ENCODE measurements at regions not wholly inside any gene's neighbourhood (a gene's known extent, or its start where the extent isn't known, plus 50 kb on each side); places are given as distances from the start of the nearest gene placed in this dataset.

GRCh38 chr9:129494113-129494789, 126.7 kb downstream of the C9orf50 start:
- Histone ChIP-seq H3K9me3 (ENCODE audit: control insufficient read depth, insufficient read depth, low read length) (no peaks in the 10 kb centered on the region), H3K4me1 (ENCODE audit: insufficient read depth, low read length) (peaks cover 47% of the 10 kb centered on the region; the same call in 1 of the 2 replicates), H3K36me3 (ENCODE audit: insufficient read depth, low read length) (no peaks in the 10 kb centered on the region), H3K9ac (ENCODE audit: low read depth, low read length) (no peak overlapping the region; the same call in 1 of the 2 replicates)

- Histone ChIP-seq H3K9ac (ENCODE audit: low read depth, low read length) (no peak overlapping the region), H3K4me1 (ENCODE audit: insufficient read depth, low read length) (peaks cover 45% of the 10 kb centered on the region; the same call in 1 of the 2 replicates), H3K9me3 (ENCODE audit: control insufficient read depth, insufficient read depth, low read length) (no peaks in the 10 kb centered on the region), H3K36me3 (ENCODE audit: insufficient read depth, low read length) (no peaks in the 10 kb centered on the region)
Measured at GRCh38 chr9:129493706-129494047, 127.2 kb downstream of the C9orf50 start.

DNA sequence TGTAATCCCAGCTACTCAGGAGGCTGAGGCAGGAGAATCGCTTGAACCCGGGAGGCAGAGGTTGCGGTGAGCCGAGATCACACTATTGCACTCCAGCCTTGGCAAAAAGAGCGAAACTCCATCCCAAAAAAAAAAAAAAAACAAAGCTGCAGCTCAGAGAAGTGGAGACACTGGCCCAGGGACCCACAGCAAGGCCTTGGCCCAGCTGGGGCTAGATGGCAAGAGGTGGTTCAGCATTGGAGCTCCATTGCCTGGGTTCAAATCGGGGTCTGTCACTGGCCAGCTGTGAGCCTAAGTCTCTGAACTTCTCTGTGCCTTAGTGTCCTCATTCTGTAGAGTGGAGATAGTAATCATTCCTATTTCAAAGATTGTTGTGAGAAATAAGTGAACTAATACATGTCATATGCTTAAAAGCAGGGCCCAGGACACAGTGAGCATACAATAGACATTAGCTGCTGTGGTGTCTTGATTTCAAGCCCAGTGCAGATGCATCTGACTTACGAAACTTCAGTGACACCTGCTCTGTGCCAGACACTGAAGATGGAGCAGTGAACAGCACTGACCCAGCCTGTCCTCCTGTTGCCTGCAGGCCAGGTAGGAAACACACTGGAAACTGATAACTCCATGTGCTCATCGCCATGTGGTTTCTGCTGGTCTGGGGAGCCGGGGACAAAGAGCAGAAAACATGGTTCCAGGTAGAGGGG, 127.7 kb downstream of the C9orf50 start:
- no peaks in the 10 kb centered on the region for H3K36me3 ChIP-seq (ENCODE audit: insufficient read depth, low read length)
- H3K9me3 ChIP-seq (ENCODE audit: control insufficient read depth, insufficient read depth, low read length) = no peaks in the 10 kb centered on the region
- H3K9ac ChIP-seq (ENCODE audit: low read depth, low read length) = no peak overlapping the region
- H3K4me1 ChIP-seq (ENCODE audit: insufficient read depth, low read length) = peaks cover 43% of the 10 kb centered on the region; the same call in 1 of the 2 replicates

- peaks cover 44% of the 10 kb centered on the region for H3K4me1 ChIP-seq (ENCODE audit: insufficient read depth, low read length)
- no peak overlapping the region for H3K9ac ChIP-seq (ENCODE audit: low read depth, low read length)
- H3K9me3 ChIP-seq (ENCODE audit: control insufficient read depth, insufficient read depth, low read length) = no peaks in the 10 kb centered on the region
Measured at GRCh38 chr9:129491487-129491855, 129.4 kb downstream of the C9orf50 start.

DNA sequence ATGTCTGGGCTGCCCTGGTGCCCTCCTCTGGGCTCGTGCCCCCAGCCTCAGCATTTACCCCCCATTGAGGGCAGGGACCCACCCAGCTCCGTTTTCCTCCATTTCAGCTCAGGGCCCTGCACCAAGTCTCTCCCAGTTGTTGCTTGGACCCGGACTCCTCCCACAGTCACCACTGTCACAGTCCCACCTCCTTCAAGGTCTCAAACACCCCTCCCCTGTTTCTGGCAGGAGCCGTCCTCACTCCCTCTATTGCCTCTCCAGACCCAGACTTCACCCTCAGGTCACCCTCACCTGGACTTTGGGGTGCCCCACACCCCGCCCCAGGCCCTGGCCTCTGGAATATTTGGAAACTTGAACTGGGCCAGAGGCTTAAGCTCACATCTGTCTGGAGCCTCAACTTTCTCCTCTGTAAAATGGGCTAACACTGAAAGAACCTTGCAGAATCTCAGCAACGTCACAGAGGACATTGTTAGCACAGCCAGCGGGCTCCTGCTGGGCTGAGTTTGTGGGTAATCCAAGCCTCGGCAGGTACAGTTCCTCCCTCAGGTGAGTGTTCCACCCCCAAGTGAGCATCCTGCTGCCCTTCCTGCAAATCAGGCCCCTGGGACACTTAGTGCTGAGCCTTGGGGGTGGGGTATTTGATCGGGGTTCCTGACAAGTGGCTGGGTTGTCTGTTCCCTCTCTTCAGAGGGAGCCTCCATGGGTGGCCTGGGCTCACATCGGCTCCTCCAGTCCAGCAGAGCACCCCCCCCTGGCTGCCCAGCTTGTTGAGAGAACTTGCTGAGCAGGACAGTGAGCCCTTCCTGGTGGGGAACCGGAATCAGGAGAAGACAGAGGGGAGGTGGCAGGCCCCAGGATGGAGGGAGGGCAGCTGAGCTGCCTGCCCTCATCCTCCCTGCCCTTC, 130.1 kb downstream of the C9orf50 start:
- Histone ChIP-seq H3K9ac (ENCODE audit: low read depth, low read length) (no peak overlapping the region; the same call in 1 of the 2 replicates), H3K4me1 (ENCODE audit: insufficient read depth, low read length) (peaks cover 48% of the 10 kb centered on the region), H3K36me3 (ENCODE audit: insufficient read depth, low read length) (no peaks in the 10 kb centered on the region), H3K9me3 (ENCODE audit: control insufficient read depth, insufficient read depth, low read length) (no peaks in the 10 kb centered on the region)

More at GRCh38 chr9:129491487-129491855, 129.4 kb downstream of the C9orf50 start:
- H3K36me3 ChIP-seq (ENCODE audit: insufficient read depth, low read length) = no peaks in the 10 kb centered on the region

- peak overlapping the region; percentile 52 for H3K9ac ChIP-seq (ENCODE audit: low read depth, low read length)
- no peaks in the 10 kb centered on the region for H3K36me3 ChIP-seq (ENCODE audit: insufficient read depth, low read length)
- peaks cover 46% of the 10 kb centered on the region for H3K4me1 ChIP-seq (ENCODE audit: insufficient read depth, low read length)
- no peaks in the 10 kb centered on the region for H3K9me3 ChIP-seq (ENCODE audit: control insufficient read depth, insufficient read depth, low read length)
Measured at GRCh38 chr9:129489838-129490582, 130.9 kb downstream of the C9orf50 start.

DNA sequence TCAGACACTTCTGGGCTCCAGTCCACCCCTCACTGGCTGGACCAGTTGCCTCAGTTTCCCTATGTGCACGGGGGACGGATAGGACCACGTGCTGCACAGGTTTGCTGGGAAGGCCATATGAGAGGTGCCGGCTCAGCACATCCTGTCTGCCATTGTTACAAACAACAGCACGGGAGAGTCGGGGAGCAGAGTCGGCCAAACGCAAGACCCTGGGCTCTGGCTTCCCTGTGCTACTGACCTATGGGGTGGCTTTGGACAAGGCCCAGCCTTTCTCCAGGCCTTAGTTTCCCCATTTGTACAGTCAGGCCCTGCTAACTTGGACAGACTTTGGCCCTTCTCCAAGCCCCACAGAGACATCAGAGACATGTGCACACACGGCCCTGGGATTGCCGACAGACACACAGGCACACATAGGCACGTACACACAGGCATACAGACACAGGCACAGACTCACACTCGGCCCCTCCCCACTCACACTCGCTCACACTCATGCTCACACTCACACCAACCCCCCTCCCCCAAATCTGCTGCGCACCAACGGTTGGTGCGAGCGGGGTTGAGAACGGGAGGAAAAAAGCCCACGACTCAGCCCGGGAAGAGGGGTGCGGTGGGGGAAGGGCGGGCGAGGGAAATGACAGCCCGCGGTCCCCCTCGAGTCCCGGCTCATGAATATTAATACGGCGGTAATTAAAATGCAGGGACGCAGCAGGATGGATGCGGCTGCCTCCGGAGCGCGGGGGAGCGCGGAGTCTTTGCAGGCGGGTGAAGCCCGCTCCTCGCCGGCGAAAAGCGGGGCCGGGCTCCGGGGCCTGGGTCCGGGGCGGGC, 133.0 kb downstream of the C9orf50 start:
- Histone ChIP-seq H3K9ac (ENCODE audit: low read depth, low read length) (peak overlapping the region; percentile 52), H3K36me3 (ENCODE audit: insufficient read depth, low read length) (no peaks in the 10 kb centered on the region), H3K4me1 (ENCODE audit: insufficient read depth, low read length) (peaks cover 35% of the 10 kb centered on the region), H3K9me3 (ENCODE audit: control insufficient read depth, insufficient read depth, low read length) (no peaks in the 10 kb centered on the region)

DNA sequence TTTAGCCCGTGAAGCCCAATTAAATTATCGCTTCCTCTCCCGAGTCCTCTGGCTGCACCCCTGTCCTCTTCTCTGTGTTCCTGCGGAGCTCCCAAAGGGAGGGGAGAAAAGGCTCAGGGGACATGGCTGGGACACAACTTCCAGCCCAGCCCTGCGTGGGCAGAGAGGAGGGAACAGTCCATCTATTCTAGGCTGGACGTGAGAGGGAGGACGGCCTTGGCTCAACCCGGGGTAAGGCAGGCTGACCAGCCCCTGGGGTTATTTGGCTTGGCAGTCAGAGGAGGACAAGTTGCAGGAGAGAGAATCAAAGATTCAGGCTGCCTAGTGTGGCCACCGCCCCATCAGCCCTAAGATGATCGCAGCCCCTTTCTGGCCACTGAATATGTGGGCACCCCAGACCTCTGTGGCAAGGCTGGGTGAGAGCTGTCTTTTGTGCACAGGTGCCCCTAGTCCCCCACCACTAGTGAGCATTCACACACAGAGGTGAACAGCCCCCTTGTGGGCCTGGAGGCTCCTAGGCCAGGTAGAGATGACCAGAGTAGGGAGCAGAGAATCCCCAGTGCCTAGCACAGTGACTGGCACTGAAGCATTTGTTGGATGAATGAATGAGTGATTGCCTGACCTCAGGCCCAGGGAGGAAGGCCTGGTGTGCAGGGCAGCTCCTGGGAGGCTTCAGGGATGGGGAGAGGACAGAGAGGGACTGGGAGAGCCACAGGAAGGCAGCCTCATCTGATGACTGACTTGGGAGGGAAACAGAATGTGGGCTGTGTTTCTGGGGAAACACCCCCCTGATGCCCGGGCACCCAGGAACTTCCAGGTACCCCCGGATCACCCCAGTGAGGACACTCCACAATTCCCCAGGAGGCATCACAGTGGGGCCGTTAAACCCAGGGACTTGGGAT, 133.9 kb downstream of the C9orf50 start:
- Histone ChIP-seq H3K9me3 (ENCODE audit: control insufficient read depth, insufficient read depth, low read length) (no peaks in the 10 kb centered on the region), H3K4me1 (ENCODE audit: insufficient read depth, low read length) (peaks cover 35% of the 10 kb centered on the region), H3K9ac (ENCODE audit: low read depth, low read length) (no peak overlapping the region), H3K36me3 (ENCODE audit: insufficient read depth, low read length) (no peaks in the 10 kb centered on the region)

DNA sequence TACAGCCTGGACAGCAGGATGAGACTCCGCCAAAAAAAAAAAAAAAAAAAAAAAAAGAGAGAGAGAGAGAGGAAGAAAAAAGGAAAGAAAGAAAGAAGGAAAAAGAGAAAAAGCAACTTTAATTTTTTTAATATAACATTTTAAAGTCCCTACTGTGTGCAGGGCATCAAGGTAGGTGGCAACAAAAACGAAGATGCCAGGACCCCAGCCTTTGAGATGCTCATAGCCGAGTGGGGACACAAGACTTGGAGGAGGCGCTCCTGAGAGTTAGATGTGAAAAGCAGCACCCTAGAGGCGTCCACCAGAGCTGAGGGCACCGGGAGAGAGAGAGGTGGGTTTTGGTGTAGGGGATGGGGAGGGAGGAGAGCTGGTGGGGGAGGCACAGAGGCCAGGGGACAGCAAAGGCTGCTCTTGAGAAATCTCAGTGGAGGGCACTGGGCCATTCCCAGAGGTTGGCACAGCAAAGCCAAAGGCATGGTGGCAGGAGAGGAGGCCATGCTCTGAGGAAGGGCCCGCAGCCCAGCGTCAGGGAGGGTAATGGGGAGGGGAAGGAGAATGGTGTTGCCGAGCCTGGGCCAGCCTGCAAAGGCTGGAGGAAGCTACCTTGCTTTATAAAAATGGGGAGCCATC, 135.6 kb downstream of the C9orf50 start:
- Histone ChIP-seq H3K36me3 (ENCODE audit: insufficient read depth, low read length) (no peaks in the 10 kb centered on the region), H3K9ac (ENCODE audit: low read depth, low read length) (no peak overlapping the region), H3K9me3 (ENCODE audit: control insufficient read depth, insufficient read depth, low read length) (no peaks in the 10 kb centered on the region), H3K4me1 (ENCODE audit: insufficient read depth, low read length) (peaks cover 24% of the 10 kb centered on the region)

GRCh38 chr9:129484352-129485000, 136.4 kb downstream of the C9orf50 start:
- no peak overlapping the region for H3K9ac ChIP-seq (ENCODE audit: low read depth, low read length)
- H3K9me3 ChIP-seq (ENCODE audit: control insufficient read depth, insufficient read depth, low read length) = no peaks in the 10 kb centered on the region
- H3K36me3 ChIP-seq (ENCODE audit: insufficient read depth, low read length) = no peaks in the 10 kb centered on the region
- peaks cover 18% of the 10 kb centered on the region for H3K4me1 ChIP-seq (ENCODE audit: insufficient read depth, low read length)

DNA sequence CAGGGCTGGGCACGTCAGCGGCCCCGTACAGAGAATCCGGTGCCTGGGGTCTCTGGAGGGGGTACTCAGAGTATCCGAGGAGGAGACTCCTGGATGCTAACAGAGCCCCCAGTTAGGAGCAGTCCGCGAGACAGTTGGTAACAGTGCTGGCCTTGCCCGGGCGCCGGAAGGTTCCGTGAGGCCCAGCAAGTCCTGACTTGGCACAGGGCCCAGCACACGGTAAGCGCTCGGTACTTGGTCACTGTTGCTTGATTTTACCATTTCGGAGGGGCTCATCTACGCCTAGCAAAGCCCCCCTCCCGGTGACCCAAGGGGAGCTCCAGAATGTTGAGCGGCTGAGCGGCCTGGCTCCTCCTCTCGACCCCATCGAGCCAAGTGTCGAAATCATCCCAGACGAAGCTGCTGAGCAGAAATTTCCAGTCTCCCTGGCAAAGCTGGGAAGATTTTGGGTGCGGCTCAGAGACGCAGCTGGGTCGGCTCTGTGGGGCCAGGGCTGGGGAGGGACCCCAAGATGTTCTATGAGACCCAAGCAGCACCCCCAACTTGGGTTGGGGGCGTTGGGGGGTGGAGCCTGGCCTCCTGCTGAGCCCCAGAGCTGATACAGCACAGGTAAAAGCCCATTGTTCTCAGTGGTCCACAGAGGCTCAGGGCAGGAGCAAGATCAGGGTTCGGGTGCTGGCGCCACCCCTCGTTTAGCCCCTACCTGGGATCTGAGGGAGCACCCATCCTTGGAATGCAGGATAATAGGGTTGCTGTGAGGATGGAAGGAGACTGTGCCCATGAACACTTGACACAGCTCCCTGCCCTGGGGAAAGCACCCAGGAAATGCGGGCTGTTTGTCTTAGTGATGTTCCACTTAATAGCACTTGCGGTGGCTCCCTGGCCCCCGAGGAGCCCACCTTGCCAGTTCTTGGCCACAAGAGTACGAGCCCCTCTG, 137.2 kb downstream of the C9orf50 start:
- H3K9ac ChIP-seq (ENCODE audit: low read depth, low read length) = peak overlapping the region; percentile 54
- H3K36me3 ChIP-seq (ENCODE audit: insufficient read depth, low read length) = no peaks in the 10 kb centered on the region
- H3K4me1 ChIP-seq (ENCODE audit: insufficient read depth, low read length) = peaks cover 20% of the 10 kb centered on the region
- no peaks in the 10 kb centered on the region for H3K9me3 ChIP-seq (ENCODE audit: control insufficient read depth, insufficient read depth, low read length)

Measured in ES-I3 (cell line).